NCI-H146 (cell line): ENCODE measurements at regions not wholly inside any gene's neighbourhood (a gene's known extent, or its start where the extent isn't known, plus 50 kb on each side); places are given as distances from the start of the nearest gene placed in this dataset.
A peak's percentile ranks its signal among the peaks of the same experiment; 100 is the strongest.
"Not testable (repeated sequence)": the region's sequence is repeated elsewhere in the genome, so short reads cannot be mapped to it uniquely, and the experiment has no call there.

ENCODE experiments used
- DNase-seq: peaks from one replicate; lab custom pipeline; 2025; lab: John Stamatoyannopoulos, UW

GRCh38 chr13:79974935-79975650 is 365.8 kb downstream of the SPRY2 start:
- DNase-seq, result peak; percentile 48

GRCh38 chr13:79973533-79973963 is 367.4 kb downstream of the SPRY2 start:
- DNase-seq, result no peak

- DNase-seq, result no peak
Measured at GRCh38 chr13:79972066-79972569, 368.8 kb downstream of the SPRY2 start.

GRCh38 chr13:79966493-79966895 is 374.4 kb downstream of the SPRY2 start:
- DNase-seq, result no peak

- no peak for DNase-seq
Measured at GRCh38 chr13:79966059-79966458, 374.9 kb downstream of the SPRY2 start.

GRCh38 chr13:79946556-79946955 is 394.4 kb downstream of the SPRY2 start:
- no peak for DNase-seq

- DNase-seq, result no peak
Measured at GRCh38 chr13:79943346-79944023, 397.4 kb downstream of the SPRY2 start.

- no peak for DNase-seq
Measured at GRCh38 chr13:79941752-79942151, 399.2 kb downstream of the SPRY2 start.

- no peak for DNase-seq
Measured at GRCh38 chr13:79939689-79940088, 401.2 kb downstream of the SPRY2 start.

GRCh38 chr13:79937771-79938216 is 403.1 kb downstream of the SPRY2 start:
- no peak for DNase-seq

GRCh38 chr13:79937311-79937710 is 403.6 kb downstream of the SPRY2 start:
- no peak for DNase-seq

GRCh38 chr13:79936368-79937136 is 404.4 kb downstream of the SPRY2 start:
- no peak for DNase-seq

GRCh38 chr13:79935121-79935520 is 405.8 kb downstream of the SPRY2 start:
- no peak for DNase-seq

GRCh38 chr13:79933389-79933788 is 407.5 kb downstream of the SPRY2 start:
- DNase-seq, result no peak

GRCh38 chr13:79932556-79932955 is 408.4 kb downstream of the SPRY2 start:
- DNase-seq, result no peak

- not testable (repeated sequence) for DNase-seq
Measured at GRCh38 chr13:79923973-79924556, 416.9 kb downstream of the SPRY2 start.

- no peak for DNase-seq
Measured at GRCh38 chr13:79919091-79919490, 421.8 kb downstream of the SPRY2 start.

GRCh38 chr13:79918620-79919019 is 422.3 kb downstream of the SPRY2 start:
- DNase-seq, result no peak

- no peak for DNase-seq
Measured at GRCh38 chr13:79917628-79918027, 423.3 kb downstream of the SPRY2 start.

- DNase-seq, result no peak
Measured at GRCh38 chr13:79915114-79915811, 425.7 kb downstream of the SPRY2 start.

- no peak for DNase-seq
Measured at GRCh38 chr13:79913141-79913827, 427.6 kb downstream of the SPRY2 start.
